ENCODE measurements at regions not wholly inside any gene's neighbourhood (a gene's known extent, or its start where the extent isn't known, plus 50 kb on each side); places are given as distances from the start of the nearest gene placed in this dataset.

- H3K9me3 ChIP-seq (replicated peaks in 1 of 2; ENCODE audit: control insufficient read depth in 1 of 2, insufficient read depth in 1 of 2, low read length in 2 of 2) = no peaks in the 10 kb centered on the region
- H3K27ac ChIP-seq (ENCODE audit: low read depth in 1 of 2, low read length in 2 of 2) = no peak overlapping the region
- TF ChIP-seq CTCF (IDR thresholded peaks at IDR 0.05) = no peak
- H3K27me3 ChIP-seq (ENCODE audit: control insufficient read depth in 2 of 2, insufficient read depth in 2 of 2, low read length in 2 of 2) = no peaks in the 10 kb centered on the region
- H3K4me1 ChIP-seq (ENCODE audit: control insufficient read depth in 1 of 2, insufficient read depth in 2 of 2, low read length in 2 of 2) = no peaks in the 10 kb centered on the region
- H3K36me3 Mint-ChIP-seq = no peaks in the 10 kb centered on the region
- H4K20me1 ChIP-seq (ENCODE audit: insufficient read depth, low read length) = no peaks in the 10 kb centered on the region
- H3K4me3 Mint-ChIP-seq = no peak overlapping the region
- peaks cover 0 to 4% (median 1%) of the 10 kb centered on the region in 3 donors for H3K27me3 Mint-ChIP-seq (ENCODE audit: low read depth in 3 of 3)
- no peak for DNase-seq
- intact Hi-C loops (cut with micrococcal nuclease) = no loop called here
- H3K4me1 Mint-ChIP-seq = peaks cover 3% of the 10 kb centered on the region
- no peak overlapping the region for H3K4me3 ChIP-seq (replicated peaks in 1 of 3; ENCODE audit: low read depth in 2 of 3, low read length in 3 of 3)
- H2AFZ ChIP-seq (ENCODE audit: insufficient read depth, low read depth, low read length, poor library complexity, severe bottlenecking) = no peak overlapping the region
- no peak overlapping the region for H3K27ac Mint-ChIP-seq
- no peak overlapping the region for H3K9ac ChIP-seq (ENCODE audit: insufficient read depth, low read length, poor library complexity, severe bottlenecking)
- no peaks in the 10 kb centered on the region for H3K36me3 ChIP-seq (replicated peaks in 1 of 2; ENCODE audit: control insufficient read depth in 1 of 2, insufficient read depth in 2 of 2, low read length in 2 of 2)
- no peaks in the 10 kb centered on the region for H3K79me2 ChIP-seq (ENCODE audit: insufficient read depth, low read length)
- WGBS (ENCODE audit: insufficient coverage) = 94% methylated on average over 4 of the region's 6 CpGs
- no peak overlapping the region for H3K4me2 ChIP-seq (replicated peaks; ENCODE audit: extremely low read depth, low read length, poor library complexity, severe bottlenecking)
- peaks cover 0 to 5% (median 0%) of the 10 kb centered on the region in 7 donors for H3K9me3 Mint-ChIP-seq
Observed at GRCh38 chr9:108674766-108675530, 180.8 kb downstream of the ACTL7B start.

GRCh38 chr9:108673386-108673785 is 182.4 kb downstream of the ACTL7B start:
- no peak overlapping the region for H3K9ac ChIP-seq (ENCODE audit: insufficient read depth, low read length, poor library complexity, severe bottlenecking)
- Mint-ChIP-seq H3K27me3 (ENCODE audit: low read depth in 3 of 3) (peaks cover 0 to 4% (median 3%) of the 10 kb centered on the region in 3 donors), H3K9me3 (peaks cover 0 to 5% (median 0%) of the 10 kb centered on the region in 7 donors), H3K36me3 (no peaks in the 10 kb centered on the region), H3K4me1 (peaks cover 8% of the 10 kb centered on the region), H3K27ac (no peak overlapping the region), H3K4me3 (no peak overlapping the region)
- H3K9me3 ChIP-seq (replicated peaks in 1 of 2; ENCODE audit: control insufficient read depth in 1 of 2, insufficient read depth in 1 of 2, low read length in 2 of 2) = no peaks in the 10 kb centered on the region
- TF ChIP-seq CTCF (IDR thresholded peaks at IDR 0.05) = no peak
- H3K27me3 ChIP-seq (ENCODE audit: control insufficient read depth in 2 of 2, insufficient read depth in 2 of 2, low read length in 2 of 2) = no peaks in the 10 kb centered on the region
- no peak overlapping the region for H3K27ac ChIP-seq (ENCODE audit: low read depth in 1 of 2, low read length in 2 of 2)
- H3K4me3 ChIP-seq (replicated peaks in 1 of 3; ENCODE audit: low read depth in 2 of 3, low read length in 3 of 3) = no peak overlapping the region
- DNase-seq = no peak
- 85% methylated on average over 7 of the region's 7 CpGs for WGBS (ENCODE audit: insufficient coverage)
- H3K79me2 ChIP-seq (ENCODE audit: insufficient read depth, low read length) = no peaks in the 10 kb centered on the region
- intact Hi-C loops (cut with micrococcal nuclease) = no loop called here
- no peak overlapping the region for H2AFZ ChIP-seq (ENCODE audit: insufficient read depth, low read depth, low read length, poor library complexity, severe bottlenecking)
- no peaks in the 10 kb centered on the region for H3K4me1 ChIP-seq (ENCODE audit: control insufficient read depth in 1 of 2, insufficient read depth in 2 of 2, low read length in 2 of 2)
- H3K4me2 ChIP-seq (replicated peaks; ENCODE audit: extremely low read depth, low read length, poor library complexity, severe bottlenecking) = no peak overlapping the region
- H4K20me1 ChIP-seq (ENCODE audit: insufficient read depth, low read length) = no peaks in the 10 kb centered on the region
- H3K36me3 ChIP-seq (replicated peaks in 1 of 2; ENCODE audit: control insufficient read depth in 1 of 2, insufficient read depth in 2 of 2, low read length in 2 of 2) = no peaks in the 10 kb centered on the region

Data from CD14-positive monocyte (primary cell).